NCI-H2107 treated with DMSO at 0.1 percent for 48 hours (cell line): ENCODE measurements at regions not wholly inside any gene's neighbourhood (a gene's known extent, or its start where the extent isn't known, plus 50 kb on each side); places are given as distances from the start of the nearest gene placed in this dataset.
"Not testable (repeated sequence)": the region's sequence is repeated elsewhere in the genome, so short reads cannot be mapped to it uniquely, and the experiment has no call there.

ENCODE experiments used
- DNase-seq: peaks from one replicate; lab custom pipeline; 2025; ENCODE audit not compliant: unreplicated experiment; lab: John Stamatoyannopoulos, UW

DNA sequence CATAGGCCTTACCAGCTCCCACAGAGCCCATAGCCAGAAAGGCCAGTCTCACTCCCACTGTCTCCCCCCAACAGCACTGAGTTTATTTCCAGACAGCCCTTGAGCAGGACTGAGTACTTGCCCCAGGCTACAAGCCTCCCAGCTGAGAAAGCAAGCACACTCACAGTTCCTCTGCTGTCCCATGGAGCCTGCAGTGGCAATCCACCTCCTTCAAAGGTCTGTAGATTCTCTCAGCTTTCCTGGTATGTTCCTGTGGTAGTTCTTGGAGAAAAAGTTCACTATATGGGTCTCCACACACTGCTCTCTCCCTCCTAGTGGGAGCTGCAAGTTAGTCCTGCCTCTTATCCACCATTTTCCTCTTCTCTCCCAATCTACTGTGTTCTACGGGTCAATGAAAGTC is 728.7 kb downstream of the DIAPH3 start:
- no peak for DNase-seq

DNA sequence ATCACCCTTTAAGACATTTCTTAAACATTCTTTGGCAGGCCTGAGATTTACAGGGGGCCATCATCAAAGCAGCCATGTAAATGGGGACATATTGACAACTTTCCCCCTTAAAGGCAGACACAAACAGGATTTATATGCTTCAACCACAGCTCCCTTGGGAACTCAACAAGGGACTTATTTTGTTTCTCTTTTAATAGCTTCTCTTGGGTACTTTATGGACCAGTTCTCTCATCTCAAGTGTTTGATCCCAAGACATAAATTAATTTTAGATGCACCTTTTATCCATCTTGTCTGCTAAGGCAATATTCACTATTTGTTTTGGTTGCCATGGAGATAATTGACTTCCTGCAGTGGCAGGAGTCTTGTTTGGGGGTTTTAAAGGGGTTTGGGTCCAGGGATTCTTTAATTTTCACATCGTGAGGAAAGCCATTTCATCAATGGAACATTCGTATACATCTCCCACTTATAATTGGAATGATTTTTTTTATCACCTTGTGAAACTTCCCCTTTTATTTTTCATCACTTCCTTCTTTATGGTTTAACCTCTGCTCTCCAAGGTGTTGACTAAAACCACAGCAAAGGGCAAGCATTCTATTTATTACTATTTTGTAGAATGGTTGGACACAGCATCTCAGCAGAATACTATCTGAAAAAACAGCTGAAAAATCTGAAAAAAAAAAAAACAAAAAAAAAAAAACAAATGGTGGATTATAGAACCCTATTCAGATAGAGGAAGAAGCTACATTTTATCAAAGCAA is 726.0 kb downstream of the DIAPH3 start:
- no peak for DNase-seq

DNA sequence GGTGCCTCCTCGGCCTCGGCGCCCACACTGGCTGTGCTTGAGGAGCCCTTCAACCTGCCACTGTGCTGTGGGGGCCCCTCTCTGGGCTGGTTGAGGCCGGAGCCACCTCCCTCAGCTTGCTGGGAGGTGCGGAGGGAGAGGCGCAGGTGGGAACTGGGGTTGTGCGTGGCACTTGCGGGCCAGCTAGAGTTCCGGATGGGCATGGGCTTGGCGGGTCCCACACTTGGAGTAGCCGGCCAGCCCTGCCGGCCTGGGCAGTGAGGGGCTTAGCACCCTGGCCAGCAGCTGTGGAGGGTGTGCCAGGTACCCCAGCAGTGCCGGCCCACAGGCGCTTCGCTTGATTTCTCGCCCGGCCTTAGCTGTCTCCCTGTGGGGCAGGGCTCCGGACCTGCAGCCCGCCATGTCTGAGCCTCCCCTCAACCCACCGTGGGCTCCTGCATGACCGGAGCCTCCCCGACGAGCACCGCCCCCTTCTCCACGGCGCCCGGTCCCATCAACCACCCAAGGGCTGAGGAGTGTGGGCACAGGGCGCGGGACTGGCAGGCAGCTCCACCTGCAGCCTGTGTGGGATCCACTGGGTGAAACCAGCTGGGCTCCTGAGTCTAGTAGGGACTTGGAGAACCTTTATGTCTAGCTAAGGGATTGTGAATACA is 723.8 kb downstream of the DIAPH3 start:
- no peak for DNase-seq

DNA sequence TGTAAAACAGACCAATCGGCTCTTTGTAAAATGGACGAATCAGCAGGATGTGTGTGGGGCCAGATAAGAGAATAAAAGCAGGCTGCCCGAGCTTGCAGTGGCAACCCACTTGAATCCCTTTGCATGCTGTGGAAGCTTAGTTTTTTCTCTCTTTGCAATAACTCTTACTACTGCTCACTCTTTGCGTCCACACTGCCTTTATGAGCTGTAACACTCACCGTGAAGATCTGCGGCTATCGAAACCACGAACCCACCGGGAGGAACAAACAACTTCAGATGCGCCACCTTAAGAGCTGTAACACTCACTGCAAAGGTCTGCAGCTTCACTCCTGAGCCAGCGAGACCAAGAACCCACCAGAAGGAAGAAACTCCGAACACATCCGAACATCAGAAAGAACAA is 722.7 kb downstream of the DIAPH3 start:
- DNase-seq: not testable (repeated sequence)

DNA sequence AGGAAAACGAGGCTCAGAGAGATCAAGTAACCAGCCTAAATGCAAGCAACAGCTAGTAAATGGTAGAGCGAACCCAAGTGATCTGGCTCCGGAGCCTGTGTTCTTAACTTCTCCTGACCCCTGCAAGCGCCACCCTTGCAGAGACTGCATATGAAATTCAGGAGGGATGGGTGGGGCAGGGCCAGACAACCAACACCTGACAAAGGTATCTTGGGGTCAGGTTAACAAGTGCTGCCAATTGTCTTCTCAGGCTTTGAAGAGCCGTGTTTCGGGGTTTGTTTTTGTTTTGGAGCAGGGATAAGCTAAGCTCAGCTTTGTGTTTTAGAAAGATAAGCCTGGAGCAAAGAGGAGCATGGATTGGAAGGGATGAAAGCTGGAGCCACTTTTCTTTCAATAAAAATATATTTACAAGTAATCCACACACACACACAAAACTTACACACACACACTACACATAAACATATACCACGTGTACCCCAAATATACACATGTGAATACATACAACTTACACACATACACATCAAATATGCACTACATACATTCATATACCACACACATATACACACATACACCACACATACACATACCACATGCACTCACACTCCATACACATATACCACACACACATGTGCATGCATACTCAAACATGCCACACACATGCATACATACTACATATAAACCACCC is 722.0 kb downstream of the DIAPH3 start:
- DNase-seq: no peak

DNA sequence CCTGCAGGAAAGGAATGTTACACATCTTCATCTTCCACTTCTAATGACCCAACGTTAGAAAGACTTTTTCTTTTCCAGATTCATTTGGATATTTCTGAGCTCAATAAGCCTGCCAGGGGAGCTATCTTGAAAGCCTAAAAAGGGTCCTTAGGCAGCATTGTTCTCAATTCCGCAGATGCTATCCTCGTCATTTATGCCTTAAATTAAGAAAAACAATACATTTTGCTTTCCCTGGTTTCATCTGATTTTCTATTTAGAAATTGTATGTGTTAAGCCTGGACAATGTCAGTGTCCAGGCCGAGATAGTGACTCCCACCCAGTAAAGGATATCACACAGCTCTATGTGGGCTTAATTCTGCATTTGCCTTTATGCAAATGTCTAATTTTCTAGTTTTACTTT is 721.3 kb downstream of the DIAPH3 start:
- no peak for DNase-seq

DNA sequence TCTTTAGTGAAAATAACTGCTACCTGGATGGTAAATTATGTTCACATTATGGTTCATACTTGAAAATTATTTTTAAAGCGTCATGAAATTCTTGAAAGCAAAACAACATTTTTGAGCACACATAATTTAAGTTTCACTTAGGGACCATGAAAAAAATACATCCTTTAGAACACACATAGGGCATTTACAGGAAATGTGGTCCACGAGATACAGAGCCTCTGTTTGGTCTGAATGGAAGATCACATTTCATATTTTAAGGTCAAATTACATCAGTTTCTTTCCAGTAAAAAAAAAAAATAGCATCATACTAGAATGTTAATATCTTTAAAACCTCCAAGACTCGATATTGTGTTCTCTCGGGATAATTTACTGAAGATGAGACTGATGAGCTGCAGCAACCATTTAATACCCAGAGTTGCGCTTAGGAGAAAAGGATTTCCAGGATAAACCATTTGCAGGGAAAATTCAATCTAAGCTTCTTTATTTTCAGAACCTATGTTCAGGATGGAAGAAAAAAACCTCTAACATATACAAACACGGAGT is 720.7 kb downstream of the DIAPH3 start:
- DNase-seq: no peak

DNA sequence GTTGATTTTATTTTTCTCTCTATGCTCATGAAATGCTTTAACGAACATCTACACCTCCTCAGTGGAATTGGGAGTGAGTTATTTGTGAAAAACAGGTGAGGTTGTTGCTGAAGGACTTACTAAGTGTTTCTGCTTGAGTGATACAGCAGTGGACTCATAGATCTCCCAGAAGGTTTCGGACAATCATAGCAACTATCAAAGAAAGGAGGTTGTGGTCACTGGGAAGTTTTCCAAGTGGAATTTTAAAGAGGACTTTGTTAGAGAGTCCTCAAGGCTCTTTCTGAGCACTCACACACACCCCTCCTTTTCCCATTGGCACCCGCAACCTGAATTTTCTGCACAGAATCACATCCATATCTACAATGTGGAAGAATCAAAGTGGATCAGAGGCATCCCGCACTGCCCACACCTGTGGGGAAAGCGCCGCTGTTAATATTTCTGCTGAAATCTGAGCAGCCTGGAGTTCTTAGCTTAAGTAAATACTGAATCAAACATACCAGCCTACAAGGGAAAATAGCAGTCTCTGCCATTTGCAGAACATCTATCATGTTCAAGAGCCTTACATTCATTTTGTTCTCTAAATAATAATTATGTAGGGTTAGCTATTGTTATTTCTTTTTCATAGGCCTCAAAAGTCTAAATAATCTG is 719.4 kb downstream of the DIAPH3 start:
- peak; percentile 42 for DNase-seq

DNA sequence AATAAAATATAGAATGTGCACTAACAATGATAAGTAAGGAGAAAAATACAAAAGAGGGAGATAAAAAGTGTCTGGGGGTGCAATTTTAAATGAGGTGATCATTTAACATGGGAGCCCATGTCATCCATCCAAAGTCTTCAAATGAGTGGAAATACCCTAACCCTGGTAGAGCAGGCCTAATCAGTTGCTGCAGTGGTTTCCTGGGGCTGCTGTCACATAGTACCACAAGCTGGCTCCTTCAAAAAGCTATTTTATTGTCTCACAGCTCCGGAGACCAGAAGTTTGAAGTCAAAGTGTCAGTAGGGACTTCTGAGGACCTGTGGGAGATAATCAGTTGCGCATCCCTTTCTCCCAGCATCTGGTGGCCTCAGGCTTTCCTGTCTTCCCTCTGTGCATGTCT is 717.9 kb downstream of the DIAPH3 start:
- no peak for DNase-seq

DNA sequence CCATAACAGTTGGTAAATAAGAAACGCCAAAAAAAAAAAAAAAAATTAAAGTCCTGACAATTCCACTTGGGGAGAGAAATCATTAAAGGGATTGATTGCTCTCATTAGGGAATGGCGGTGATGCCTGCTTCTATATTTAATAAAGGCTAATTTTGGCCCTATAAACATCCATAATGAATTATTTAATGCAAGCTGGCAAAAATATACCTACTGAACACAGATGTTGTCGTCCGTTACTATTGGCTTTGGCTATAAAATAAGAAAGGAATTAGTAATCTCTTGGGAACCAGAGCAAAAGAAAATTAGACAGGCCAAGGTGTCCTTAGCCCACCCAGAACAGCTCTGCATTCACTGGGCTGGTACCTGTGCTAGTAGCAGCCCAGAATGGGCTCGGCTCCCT is 717.3 kb downstream of the DIAPH3 start:
- DNase-seq: no peak

DNA sequence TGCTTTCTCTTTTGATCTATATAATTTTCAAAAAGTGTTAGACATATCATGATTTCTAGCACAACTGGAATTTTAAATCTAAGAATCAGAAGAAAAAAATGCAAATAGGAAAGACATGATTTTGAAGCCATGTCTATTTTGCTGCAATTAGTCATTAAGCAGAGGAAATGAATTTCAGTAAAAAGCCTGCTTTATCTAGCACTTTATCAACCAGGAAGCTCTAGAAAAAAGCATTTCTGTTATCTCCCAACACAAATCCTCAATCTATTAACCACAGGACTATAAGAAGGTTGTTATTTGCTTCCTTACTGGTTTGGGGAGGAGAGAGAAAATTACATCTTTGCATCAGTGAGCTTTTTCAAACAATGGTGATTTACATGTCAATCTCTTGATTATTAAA is 716.7 kb downstream of the DIAPH3 start:
- DNase-seq: no peak

DNA sequence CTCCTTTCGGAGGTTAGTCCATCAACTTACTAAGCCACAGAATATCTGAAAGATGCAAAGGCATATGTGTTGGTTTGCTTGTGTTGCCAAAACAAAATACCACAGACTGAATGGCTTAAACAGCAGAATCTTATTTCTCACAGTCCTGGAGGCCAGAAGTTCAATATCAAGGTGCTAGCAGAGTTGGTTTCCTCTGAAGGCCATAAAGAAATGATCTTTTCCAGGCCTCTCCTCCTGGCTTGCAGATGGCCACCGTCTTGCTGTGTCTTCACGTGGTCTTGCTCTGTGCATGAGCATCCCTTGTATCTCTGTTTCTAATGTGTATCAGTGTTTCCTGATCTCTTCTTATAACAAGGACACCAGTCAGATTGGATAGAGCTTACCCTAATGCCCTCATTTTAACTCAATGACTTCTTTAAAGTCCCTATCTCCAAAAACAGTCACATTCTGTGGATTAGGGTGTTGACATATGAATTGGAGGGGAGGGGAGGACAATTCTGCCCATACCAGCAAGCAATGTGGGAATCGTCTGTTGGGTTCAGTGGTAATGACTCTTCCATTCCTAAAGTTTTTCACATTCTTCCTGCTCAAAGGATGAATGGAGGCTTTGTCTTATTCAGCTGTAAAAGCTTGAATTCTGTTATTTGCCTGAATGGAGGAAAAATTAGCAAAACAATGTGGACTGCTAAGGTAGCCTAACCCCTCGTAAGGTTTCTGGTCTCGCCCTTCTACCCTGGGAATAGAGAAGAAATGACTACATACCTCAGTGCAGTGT is 715.7 kb downstream of the DIAPH3 start:
- DNase-seq: no peak

DNA sequence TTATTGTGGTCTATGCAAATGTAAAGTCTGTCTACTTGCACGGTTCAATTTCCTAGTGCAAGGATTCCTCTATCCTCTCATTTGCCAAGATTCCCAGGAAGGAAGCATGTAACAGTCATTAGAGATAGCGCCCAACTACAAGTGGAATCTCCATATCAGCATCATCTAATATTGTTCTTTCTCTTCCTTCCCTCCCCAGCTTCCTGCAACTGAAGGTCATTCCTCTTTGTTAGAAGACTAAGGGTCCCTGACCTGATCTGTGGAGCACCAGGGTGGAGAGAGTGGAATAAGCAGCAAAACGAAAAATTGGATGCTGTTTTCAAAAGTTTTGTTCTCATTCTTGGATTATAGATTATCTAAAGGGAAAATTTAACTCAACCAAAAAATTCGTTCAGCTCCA is 714.0 kb downstream of the DIAPH3 start:
- no peak for DNase-seq

DNA sequence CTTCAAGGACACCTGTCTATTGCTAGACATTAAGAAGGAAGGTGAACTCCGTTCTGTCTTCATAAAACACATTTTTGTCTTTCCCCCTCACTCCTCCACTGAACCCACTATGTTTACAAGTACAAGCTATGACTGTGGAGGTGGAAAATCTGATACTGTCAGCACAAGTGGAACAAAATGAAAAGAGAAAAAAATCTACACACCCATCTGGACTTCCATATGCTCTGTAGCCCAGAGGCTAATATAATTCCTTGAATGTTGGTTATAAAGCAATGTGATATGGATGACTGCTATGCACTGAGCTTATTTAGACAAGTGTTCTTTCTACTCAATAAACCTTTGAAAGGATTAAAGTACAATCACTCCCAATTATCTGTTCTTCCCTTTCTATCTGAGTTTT is 713.5 kb downstream of the DIAPH3 start:
- no peak for DNase-seq

DNA sequence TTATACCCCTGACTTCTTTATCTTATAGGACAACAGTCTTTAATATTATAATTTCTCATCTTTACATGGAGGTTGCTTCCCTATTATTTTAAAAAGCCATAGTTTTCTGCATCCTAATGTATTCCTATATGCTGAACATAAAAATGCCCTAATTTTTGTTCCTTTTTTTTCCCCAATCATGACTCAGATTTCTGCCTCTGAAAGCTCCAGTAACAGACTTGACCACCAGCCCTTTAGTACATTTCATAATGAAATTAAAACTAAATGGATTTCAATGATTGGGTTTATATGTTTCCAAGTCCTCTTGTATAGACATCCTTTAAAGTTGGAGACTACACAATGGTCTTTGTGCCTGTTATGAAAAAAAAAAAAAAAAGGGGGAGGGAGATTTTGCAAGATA is 712.5 kb downstream of the DIAPH3 start:
- no peak for DNase-seq

DNA sequence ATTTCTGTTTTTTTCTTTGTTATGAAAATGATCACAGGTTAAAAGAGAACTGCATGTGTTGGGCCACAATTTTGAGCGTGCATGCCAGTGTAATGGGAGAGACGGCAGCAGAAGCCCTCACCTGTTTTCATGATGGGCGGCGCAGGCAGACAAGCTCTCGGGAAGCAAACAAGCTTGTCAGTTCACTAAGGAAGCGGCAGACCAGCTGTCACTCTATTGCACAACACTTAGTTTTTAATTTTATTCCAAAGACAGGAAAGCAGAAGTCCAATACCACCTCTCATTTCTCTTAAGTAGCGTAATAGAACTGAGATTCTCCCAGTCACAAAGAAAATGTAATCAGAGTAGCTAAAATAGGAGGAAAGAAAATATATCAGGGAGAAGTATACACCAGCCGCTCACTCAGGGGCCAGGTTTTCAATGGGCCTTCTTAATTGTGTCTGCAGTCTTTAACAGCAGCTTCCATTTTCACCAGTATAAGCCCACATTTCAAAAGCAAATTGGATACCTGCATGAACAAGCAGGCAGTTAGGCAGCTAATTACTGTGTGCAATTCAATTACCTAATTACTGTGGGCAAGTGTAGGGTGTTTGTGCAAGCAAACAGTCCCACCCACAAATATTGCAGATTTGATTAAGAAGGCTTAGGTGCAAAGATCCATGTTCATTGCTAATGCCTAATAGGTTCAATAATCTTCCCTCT is 711.4 kb downstream of the DIAPH3 start:
- peak; percentile 54 for DNase-seq

DNA sequence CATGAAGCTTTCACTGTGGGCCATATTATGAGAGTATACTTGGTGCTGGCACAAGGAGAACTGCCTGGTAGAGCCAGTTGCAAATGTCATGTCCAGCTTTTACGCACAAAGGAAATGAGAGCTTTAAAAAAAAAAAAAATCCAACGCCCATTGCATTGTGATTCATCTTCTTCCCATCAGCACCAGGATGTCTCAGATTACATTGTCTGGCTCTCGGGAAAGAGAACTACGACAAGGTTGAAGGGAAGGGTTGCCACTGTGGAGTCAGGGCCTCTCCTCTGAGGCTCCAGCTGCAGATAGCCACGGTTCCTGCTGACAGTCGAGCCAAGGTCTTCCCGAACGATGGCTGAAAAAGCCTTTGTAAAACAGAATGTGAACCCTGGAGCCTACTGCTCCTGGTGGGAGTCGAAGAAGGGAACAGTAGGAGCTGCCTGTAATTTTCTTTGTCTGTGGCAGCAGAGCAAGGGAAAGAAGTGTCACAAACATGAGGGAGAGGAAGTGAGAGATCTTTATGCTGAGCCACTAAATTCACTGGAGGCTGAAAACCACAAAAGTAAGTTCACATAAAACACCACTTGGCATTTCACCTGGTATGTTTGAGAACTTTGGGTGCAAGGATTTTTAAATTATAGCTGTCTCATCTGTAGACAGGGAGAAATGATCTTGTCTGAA is 704.7 kb downstream of the DIAPH3 start:
- DNase-seq: peak; percentile 34

DNA sequence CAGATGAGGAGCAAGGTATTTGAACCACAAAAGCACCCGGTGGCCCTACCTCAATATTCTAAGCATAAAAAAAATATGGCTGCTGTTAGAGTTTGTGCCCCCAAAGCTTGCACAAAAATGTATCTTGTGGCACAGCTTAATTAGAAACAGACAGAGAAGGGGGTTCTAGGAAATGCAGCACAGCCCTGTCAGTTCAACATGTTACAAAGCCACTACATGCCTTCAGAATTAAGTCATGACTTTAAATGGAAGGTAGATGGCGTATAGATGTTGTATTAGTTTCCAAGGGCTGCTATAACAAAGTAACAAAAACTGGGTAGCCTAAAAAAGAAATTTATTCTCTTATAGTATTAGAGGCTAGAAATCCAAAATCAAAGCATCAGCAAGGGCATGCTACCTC is 703.8 kb downstream of the DIAPH3 start:
- DNase-seq: no peak

DNA sequence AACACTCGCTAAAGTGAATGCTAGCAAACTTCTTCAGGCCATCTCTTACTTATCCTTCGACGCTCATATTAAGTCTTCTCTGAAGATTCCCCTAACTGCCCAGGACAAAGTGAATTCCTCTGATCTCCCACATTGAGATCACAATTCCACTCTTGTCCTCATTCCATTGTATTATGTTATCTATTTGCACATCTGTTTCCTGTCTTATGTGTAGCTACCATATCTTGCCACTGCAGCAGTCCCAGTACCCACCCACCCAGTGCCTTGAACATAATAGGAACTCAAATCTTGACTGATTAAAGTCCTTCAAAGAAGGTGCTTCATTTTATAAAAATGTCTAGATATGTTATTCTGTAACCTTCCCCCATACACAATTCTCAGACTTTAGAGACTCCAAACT is 702.3 kb downstream of the DIAPH3 start:
- no peak for DNase-seq

DNA sequence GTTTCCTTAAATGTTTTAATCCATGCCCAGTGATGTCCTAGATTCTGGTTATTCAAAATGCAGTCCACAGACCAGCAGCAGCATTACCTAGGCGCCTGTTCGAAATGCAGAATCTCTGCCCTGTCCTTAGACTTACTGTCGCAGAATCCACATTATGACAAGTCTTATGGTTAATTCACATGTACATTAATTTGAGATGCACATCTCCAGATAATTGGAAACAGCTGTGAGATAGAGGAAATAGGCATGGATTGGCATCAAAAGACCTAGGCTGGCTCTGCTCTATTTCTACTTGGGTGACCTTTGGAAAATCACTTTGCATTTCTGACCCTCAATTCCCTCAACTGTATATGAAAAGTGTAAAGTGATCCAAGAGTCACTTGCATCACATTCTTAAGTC is 700.7 kb downstream of the DIAPH3 start:
- no peak for DNase-seq
